Testis (tissue), 2 donors: ENCODE measurements at regions not wholly inside any gene's neighbourhood (a gene's known extent, or its start where the extent isn't known, plus 50 kb on each side); places are given as distances from the start of the nearest gene placed in this dataset.
A peak's percentile ranks its signal among the peaks of the same experiment; 100 is the strongest.
"Not testable (repeated sequence)": the region's sequence is repeated elsewhere in the genome, so short reads cannot be mapped to it uniquely, and the experiment has no call there.

Source experiments
- DNase-seq: peaks from one replicate; pipeline ENCODE4 v3.0.0-alpha.2; 2019
- H3K27ac ChIP-seq, 2 donors: fragments of 200-600 bp; sonication (generic); one replicate each; pipeline ENCODE4 v1.5.1; 2019
- H3K27me3 ChIP-seq: fragments of 200-600 bp; sonication (generic); one replicate; pipeline ENCODE4 v1.5.1; 2019
- H3K36me3 ChIP-seq: fragments of 200-600 bp; sonication (generic); one replicate; pipeline ENCODE4 v1.5.1; 2017; ENCODE audit warnings: low read depth; ENCODE audit errors: missing control alignments
- H3K4me1 ChIP-seq: fragments of 200-600 bp; sonication (generic); one replicate; pipeline ENCODE4 v1.5.1; 2019
- H3K4me3 ChIP-seq, 2 donors: fragments of 200-600 bp; sonication (generic); one replicate each; pipeline ENCODE4 v1.5.1; 2017 to 2019
- H3K9me3 ChIP-seq: fragments of 200-600 bp; sonication (generic); one replicate; pipeline ENCODE4 v1.5.1; 2017
- POLR2A ChIP-seq: fragments of 450-650 bp; IDR thresholded peaks from one replicate; pipeline ENCODE4 v1.6.1; 2017; ENCODE audit warnings: antibody characterized with exemption, mild to moderate bottlenecking, moderate library complexity
- WGBS, 2 donors: methylation state at CpG; one replicate each; pipeline ENCODE4 v1.1.5; 2018; 5-methylcytosine and 5-hydroxymethylcytosine counted together
- intact Hi-C: fragments of 100-400 bp; cut with DNase I; formaldehyde crosslinking; loops from one replicate; pipeline ENCODE4 v1.15.1; 2023; ENCODE audit warnings: low total_unique reads
- TF ChIP-seq, protein P1 (sequence below), 3 experiments: fragments of 450-650 bp in 2 of 3; fragments of 200-600 bp in 1 of 3; sonication (generic) in 1 of 3; IDR thresholded peaks; one replicate each; pipeline ENCODE4 v1.5.1; 2016 to 2019; ENCODE audit warnings: antibody characterized with exemption in 3 of 3, mild to moderate bottlenecking in 2 of 3, moderate library complexity in 1 of 3

DNA sequence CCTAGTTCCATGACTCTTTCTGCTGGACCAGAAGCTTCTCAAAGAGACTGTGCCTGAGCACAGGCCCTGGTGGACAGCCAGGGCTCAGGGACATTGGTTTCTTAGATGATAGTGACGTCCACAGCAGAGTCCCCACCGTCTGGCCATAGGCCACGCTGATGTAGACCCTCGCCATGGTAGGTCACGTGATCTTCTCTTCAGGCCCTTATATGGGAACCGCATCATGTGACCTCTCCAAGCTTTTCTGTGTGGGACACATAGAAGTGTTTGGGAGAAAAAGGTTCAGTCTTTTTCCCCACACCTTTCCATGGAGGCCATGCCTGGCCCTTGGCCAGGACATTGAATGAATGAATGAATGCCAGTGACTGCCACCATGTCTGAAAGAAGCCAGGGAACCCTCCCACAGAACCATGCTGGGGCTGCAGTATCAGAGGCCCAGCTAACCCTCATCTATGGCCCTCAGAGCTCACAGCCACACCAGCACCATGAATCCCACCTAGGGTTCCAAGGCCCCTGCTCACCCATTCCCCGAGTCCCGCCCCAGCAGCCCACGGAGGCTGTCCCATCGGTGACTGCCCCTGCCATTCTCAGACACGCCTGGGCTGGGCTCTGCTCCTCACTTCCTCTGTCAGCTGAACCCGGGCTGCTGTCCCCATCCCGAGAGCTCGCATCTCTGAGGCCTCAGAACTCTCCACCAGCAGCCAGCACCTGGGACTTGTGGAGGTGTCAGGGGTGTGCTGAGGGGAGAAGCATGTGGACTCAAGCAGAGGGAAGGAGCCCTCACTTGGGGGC, 292.1 kb downstream of the ADGRD1 start:
- H3K4me1 ChIP-seq, result peaks cover 7% of the 10 kb centered on the region
- no peaks in the 10 kb centered on the region for H3K27me3 ChIP-seq
- intact Hi-C loops, result no loop called here
- H3K9me3 ChIP-seq, result no peaks in the 10 kb centered on the region
- DNase-seq, result no peak
- no peaks in the 10 kb centered on the region for H3K36me3 ChIP-seq
- TF ChIP-seq, protein P1, sequence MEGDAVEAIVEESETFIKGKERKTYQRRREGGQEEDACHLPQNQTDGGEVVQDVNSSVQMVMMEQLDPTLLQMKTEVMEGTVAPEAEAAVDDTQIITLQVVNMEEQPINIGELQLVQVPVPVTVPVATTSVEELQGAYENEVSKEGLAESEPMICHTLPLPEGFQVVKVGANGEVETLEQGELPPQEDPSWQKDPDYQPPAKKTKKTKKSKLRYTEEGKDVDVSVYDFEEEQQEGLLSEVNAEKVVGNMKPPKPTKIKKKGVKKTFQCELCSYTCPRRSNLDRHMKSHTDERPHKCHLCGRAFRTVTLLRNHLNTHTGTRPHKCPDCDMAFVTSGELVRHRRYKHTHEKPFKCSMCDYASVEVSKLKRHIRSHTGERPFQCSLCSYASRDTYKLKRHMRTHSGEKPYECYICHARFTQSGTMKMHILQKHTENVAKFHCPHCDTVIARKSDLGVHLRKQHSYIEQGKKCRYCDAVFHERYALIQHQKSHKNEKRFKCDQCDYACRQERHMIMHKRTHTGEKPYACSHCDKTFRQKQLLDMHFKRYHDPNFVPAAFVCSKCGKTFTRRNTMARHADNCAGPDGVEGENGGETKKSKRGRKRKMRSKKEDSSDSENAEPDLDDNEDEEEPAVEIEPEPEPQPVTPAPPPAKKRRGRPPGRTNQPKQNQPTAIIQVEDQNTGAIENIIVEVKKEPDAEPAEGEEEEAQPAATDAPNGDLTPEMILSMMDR (IDR thresholded peaks at IDR 0.05), result no peak
- TF ChIP-seq POLR2A, result no peak
- H3K27ac ChIP-seq, result no peak overlapping the region
- no peak overlapping the region for H3K4me3 ChIP-seq
- WGBS, 2 donors, result 94% methylated on average over 12 to 14 of the region's 14 CpGs

DNA sequence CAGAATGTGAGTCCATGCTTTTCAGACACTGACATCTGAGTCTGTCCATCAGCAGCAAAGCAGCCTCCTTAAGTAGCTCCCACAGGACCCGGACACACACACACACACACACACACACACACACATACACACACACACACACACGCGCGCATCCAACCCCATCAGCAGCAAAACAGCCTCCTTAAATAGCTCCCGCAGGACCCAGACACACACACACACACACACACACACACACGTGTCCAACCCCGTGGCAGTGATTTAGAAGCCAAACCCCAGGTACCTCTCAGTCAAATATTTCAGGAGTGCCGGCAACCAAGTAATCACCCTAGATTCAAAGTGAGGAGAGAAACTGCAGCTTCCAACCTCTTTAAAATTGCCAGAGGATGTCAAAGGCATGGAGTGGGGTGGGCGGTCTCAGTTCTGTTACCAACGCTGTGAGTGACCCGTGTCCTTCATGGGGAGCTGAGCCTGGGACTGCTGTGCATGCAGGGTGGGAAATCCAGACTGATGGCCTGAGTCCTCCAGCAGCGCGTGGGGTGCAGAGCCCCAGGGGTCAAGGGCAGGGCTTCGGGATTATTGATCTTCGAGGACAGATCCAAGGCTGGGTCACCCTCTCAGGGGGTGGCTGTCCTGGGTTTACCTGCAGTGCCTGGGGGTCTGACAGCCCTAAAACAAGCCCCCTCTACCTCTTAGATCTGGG, 293.5 kb downstream of the ADGRD1 start:
- intact Hi-C loops, DNase-seq, H3K27ac ChIP-seq, H3K4me3 ChIP-seq, H3K9me3 ChIP-seq, H3K36me3 ChIP-seq, H3K27me3 ChIP-seq: not testable (repeated sequence)
- 72% methylated on average over 6 to 12 of the region's 15 CpGs for WGBS, 2 donors
- H3K4me1 ChIP-seq, result peaks cover 14% of the 10 kb centered on the region

GRCh38 chr12:131247875-131248274, 294.2 kb downstream of the ADGRD1 start:
- 81 to 85% methylated on average over 5 to 6 of the region's 6 CpGs for WGBS, 2 donors
- peaks cover 14% of the 10 kb centered on the region for H3K4me1 ChIP-seq
- H3K27me3 ChIP-seq, H3K4me3 ChIP-seq, H3K27ac ChIP-seq, intact Hi-C loops, H3K9me3 ChIP-seq, DNase-seq, H3K36me3 ChIP-seq: not testable (repeated sequence)

DNA sequence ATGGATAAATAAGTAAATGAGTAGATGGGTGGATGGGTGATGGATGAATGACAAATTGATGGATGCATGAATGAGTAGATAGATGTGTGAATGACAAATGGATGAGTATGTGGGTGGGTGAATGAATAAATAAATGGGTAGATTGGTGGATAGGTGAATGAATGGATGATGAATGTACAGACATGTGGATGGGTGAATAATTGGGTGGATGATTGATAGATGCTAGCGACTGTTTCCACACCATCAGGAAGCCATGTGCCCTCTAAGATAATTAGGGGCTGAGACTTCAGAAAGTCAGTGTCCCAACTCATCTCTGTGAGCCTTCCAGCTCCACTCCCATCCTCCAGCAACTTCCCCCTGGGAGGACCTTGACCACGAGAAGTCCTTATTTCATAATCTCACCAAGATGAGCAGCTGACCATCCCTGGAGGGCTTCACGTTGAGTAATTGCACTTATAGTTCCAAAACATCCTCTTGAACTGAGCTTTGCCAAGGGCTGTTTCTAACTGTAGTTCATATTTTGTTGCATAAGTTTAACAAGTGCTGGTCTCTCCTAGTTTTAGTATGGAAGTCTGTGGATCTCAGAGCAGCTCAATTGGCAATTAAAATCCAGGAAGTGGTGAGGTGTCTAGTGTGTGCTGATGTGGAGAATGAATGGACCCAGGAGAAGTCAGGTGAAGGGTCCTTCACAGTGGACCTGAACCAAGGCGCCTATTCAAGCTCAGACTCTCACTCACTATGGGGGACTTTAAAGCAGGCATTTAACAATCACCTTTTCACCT, 295.7 kb downstream of the ADGRD1 start:
- WGBS, 2 donors, result 57% methylated on average over 4 of the region's 4 CpGs
- Histone ChIP-seq H3K27me3 (no peaks in the 10 kb centered on the region), H3K4me3 (no peak overlapping the region), H3K4me1 (peaks cover 14% of the 10 kb centered on the region), H3K27ac (no peak overlapping the region), H3K9me3 (no peaks in the 10 kb centered on the region), H3K36me3 (no peaks in the 10 kb centered on the region)
- intact Hi-C loops, result no loop called here
- TF ChIP-seq, protein P1 (IDR thresholded peaks at IDR 0.05), result no peak
- DNase-seq, result peak; percentile 61

DNA sequence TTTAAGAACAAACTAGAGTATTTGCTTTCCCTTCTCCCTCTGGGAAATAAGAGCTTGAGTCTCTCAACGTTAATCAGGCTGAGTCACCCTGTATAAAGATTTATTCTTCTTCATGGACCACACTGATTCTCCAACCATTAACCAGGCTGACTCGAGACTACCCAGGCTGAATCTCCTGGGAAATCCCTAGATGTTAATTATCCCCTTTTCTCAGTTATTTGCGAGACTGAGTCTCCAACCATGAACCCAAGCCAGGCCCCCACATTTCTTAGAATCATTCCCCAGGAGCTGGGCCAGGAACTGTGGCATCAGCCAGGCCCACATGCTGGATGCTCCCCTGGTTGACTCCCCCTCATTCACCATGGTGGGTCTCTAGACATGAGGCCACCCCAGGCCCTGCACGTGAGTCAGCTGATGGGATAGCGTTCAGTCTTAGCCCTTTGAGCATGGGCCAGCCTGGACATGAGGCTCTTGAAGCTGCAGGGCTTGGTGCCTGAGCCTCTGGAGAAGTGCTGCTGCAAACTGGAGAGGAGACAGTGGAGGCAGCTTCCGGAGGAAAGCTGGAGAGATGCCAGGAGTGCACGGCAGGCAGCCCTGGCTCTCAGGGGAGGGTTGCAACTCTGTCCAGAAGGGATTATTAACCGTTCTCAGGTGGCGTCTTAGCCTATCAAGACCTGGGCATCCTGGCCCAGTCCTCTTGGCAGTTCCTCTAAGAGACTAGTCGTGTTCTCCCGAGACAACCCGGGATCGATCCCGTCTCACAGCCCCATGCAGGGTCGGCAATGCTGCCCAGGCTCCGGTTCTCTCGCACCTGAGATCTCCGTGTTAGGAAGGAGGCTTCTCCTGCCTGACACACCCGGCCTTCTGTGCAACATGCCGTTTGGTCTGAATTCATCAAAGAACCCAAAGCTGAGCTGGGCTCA, 296.6 kb downstream of the ADGRD1 start:
- Histone ChIP-seq H3K27ac (no peak overlapping the region), H3K4me3 (peak overlapping the region in 1 of 2 donors; percentile 18), H3K27me3 (no peaks in the 10 kb centered on the region), H3K4me1 (peaks cover 14% of the 10 kb centered on the region), H3K9me3 (no peaks in the 10 kb centered on the region), H3K36me3 (no peaks in the 10 kb centered on the region)
- TF ChIP-seq POLR2A, result no peak
- TF ChIP-seq, protein P1 (IDR thresholded peaks at IDR 0.05), result no peak
- intact Hi-C loops, result no loop called here
- 58 to 68% methylated on average over 19 to 20 of the region's 20 CpGs for WGBS, 2 donors
- peak; percentile 82 for DNase-seq
